Esophagus squamous epithelium (tissue), 4 donors: ENCODE measurements at regions not wholly inside any gene's neighbourhood (a gene's known extent, or its start where the extent isn't known, plus 50 kb on each side); places are given as distances from the start of the nearest gene placed in this dataset.

Experiments used
- POLR2A ChIP-seq, 4 donors: fragments of 450-650 bp; IDR thresholded peaks; one replicate each; pipeline ENCODE4 v1.6.1; 2017; ENCODE audit warnings: antibody characterized with exemption in 4 of 4, mild to moderate bottlenecking in 4 of 4, moderate library complexity in 3 of 4
- TF ChIP-seq, protein P1 (sequence below), 6 experiments: fragments of 450-650 bp in 4 of 6; fragments of 200-600 bp in 2 of 6; sonication (generic) in 2 of 6; IDR thresholded peaks; one replicate each; pipeline ENCODE4 v1.5.1; 2016 to 2019; ENCODE audit warnings: antibody characterized with exemption in 6 of 6, mild to moderate bottlenecking in 4 of 6, moderate library complexity in 4 of 6

DNA sequence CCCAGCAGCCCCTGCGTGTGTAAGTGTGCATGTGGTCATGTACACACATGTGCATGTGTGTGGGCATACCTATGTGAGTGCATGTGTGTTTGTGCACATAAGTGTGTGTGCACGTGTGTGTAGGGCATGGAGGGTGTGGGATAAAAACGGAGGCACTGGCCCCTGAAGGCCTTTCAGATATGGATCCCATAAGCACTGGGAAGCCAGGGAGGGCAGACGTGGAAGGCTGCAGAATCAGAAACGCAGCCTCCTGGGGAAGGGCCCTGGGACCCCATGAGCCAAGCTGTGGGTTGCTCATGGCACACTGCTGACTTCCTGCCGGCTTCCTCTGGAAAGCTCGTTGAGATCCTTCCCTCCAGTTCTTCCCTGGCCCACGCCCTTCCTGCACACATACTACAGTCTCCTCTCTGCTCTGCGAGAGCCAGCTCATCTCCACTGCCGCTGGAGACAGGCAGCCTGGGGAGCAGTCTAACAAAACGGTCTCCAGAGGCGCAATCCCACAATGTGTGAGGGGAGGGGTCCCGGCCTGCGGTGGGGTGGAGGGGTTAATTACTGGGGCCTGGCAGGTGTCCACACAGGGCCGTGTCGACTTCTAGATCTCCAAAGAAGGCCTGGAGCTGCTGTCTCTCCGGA lies 435.2 kb upstream of the B3GAT1 start:
- TF ChIP-seq, protein P1, sequence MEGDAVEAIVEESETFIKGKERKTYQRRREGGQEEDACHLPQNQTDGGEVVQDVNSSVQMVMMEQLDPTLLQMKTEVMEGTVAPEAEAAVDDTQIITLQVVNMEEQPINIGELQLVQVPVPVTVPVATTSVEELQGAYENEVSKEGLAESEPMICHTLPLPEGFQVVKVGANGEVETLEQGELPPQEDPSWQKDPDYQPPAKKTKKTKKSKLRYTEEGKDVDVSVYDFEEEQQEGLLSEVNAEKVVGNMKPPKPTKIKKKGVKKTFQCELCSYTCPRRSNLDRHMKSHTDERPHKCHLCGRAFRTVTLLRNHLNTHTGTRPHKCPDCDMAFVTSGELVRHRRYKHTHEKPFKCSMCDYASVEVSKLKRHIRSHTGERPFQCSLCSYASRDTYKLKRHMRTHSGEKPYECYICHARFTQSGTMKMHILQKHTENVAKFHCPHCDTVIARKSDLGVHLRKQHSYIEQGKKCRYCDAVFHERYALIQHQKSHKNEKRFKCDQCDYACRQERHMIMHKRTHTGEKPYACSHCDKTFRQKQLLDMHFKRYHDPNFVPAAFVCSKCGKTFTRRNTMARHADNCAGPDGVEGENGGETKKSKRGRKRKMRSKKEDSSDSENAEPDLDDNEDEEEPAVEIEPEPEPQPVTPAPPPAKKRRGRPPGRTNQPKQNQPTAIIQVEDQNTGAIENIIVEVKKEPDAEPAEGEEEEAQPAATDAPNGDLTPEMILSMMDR (IDR thresholded peaks at IDR 0.05): no peak
- no peak for TF ChIP-seq POLR2A (IDR thresholded peaks at IDR 0.05)
